ENCODE measurements at regions not wholly inside any gene's neighbourhood (a gene's known extent, or its start where the extent isn't known, plus 50 kb on each side); places are given as distances from the start of the nearest gene placed in this dataset.

DNA sequence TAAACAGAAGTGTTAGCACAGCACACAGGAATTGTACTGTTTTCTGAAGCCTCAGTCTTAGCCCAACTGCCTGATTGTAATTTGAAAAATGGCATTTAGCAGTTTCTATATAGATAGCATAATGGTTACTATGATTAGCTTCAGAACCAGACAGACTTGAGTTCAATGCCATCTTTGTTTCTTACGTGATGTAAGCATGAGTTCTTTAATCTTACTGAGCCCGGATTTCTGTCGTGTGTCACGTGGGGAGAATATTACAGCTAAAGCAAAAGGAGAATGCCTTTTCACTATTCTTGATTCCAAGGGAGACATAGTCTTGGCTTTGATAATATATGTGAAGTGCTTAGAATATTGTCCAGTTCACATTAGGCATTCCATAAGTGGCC lies 407.3 kb downstream of the STIM2 start:
- no peak for DNase-seq (ENCODE audit: low spot score)

GRCh38 chr4:27270435-27270834 lies 409.8 kb downstream of the STIM2 start:
- no peak for DNase-seq (ENCODE audit: low spot score)

- DNase-seq (ENCODE audit: low spot score): no peak
Observed at GRCh38 chr4:27271555-27271954, 410.9 kb downstream of the STIM2 start.

- no peak for DNase-seq (ENCODE audit: low spot score)
Observed at GRCh38 chr4:27272217-27272616, 411.6 kb downstream of the STIM2 start.

DNA sequence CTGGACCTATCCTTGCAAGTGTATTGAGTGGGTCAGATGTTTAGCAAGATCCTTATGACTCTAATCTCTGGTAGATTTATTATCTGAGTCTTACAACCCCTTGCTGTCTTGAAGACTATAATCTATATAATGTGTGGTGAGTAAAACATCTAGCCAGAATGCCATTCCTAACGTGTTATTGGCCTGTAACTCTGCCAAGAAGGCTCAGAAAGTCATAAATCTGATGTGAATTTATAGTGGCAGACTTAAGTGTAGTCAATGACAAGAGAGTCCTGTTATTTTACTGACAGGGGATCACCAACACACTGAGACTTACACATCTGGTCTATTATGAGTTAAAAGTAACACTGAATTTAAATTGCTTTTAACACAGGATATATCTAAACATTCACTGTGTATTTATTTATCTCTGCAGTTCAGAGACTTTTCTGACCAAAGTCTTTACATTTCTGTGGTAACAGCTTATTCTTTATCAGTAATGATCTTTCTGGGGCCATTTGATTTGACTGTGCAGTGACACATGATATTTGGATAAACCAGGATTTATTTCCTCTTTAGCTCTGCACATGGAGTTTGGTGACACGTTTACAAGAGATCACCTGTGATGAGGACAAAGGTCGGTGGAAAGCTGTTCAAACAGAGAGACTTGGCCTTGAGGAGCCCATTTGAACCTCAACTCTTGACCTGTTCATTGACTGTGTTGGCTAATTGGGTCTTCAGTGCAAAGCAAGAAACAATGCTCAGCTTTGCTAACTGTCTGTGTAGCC lies 415.8 kb downstream of the STIM2 start:
- no peak for DNase-seq (ENCODE audit: low spot score)

DNA sequence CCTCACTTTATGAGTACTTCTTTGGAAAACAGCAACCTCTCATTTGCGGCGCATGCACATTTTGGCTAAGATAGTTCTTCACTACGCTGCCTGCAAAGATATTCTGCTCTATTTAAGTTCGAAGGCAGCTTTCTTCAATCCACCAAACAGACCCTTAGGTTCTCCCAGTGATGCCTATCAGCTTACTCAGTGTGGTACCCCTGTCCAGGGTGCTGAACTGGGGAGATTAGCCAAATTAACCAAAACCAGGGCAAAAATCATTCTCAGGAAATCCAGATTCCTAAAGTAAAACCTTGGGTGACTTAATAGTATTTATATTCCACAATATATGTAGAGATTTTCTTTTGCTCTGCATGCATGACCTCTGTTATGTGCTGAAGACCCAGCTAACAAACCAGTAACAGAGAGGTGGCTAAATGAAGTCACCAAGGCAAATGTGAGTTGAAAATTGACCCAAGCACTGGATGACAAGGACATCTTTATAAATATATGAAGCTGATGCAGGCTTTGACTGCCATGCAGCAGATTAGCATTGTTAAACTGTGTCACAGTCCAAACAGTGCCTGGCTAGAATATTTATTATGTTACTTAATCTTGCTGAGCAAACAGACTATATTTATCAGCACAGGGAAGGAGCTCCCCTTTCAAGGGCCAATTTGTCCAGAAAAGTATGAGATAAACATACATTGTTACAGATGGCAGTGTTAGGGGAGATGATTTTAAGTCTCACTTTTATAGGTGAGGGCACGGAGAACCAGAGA lies 418.2 kb downstream of the STIM2 start:
- no peak for DNase-seq (ENCODE audit: low spot score)

- DNase-seq (ENCODE audit: low spot score): no peak
Observed at GRCh38 chr4:27288496-27288895, 427.9 kb downstream of the STIM2 start.

- DNase-seq (ENCODE audit: low spot score): no peak
Observed at GRCh38 chr4:27289704-27290103, 429.1 kb downstream of the STIM2 start.

DNA sequence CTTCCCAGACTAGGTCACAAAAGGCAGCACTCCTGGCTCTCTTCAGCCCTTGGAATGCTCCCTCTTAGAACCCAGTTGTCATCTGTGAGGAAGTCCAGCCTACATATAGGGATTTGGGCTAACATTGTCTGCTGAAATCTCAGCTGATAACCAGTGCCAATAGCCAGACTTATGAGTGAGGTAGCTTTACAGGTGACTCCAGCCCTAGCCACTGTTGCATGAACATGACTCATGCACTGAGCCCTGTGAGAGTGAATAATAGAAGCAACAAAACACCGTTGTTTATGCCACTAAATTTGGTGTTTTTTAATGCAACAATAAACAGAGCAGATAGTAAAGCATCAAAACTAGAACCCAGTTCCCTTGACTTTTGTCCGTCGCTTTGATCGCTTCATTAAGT lies 433.2 kb downstream of the STIM2 start:
- no peak for DNase-seq (ENCODE audit: low spot score)

DNA sequence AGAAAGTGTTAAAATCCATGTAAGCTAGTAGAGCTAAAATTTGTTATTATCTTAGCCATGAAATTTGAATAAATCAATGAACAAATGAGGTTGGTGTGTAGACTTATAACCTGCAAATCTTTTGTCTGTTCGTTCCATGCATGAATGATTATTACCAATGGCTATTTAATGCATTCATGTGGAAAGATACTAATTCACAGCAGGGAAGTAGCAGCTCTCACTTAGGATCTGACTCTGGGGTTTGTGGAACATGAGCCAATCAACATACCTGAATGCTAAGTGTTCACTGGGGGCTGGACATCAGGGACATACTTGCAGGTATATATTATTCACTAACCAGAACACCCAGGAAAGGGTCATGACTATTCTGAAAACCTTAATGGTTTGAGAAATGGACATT lies 444.1 kb downstream of the STIM2 start:
- no peak for DNase-seq (ENCODE audit: low spot score)

GRCh38 chr4:27305246-27305645 lies 444.6 kb downstream of the STIM2 start:
- DNase-seq (ENCODE audit: low spot score): no peak

GRCh38 chr4:27308379-27308778 lies 447.7 kb downstream of the STIM2 start:
- DNase-seq (ENCODE audit: low spot score): no peak

DNA sequence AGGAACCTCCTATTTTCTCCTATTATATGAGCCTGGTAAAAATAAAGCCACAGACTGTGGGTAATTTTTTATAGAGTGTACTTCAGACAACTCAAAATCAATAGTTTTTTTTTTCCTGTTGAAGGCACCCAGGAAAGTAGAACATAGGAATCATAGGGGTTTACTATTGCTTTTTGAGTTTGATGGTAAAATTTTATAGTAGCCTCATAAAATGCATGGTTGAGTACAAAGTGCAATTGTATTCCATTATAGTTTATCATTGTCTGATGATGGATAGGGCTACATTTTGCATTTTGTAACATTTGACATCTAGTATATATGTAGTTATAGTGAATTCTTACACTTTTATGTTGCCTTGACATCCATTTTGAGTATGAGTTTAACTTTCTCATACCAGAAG lies 455.0 kb downstream of the STIM2 start:
- DNase-seq (ENCODE audit: low spot score): no peak

- DNase-seq (ENCODE audit: low spot score): no peak
Observed at GRCh38 chr4:27316176-27316575, 455.5 kb downstream of the STIM2 start.

DNA sequence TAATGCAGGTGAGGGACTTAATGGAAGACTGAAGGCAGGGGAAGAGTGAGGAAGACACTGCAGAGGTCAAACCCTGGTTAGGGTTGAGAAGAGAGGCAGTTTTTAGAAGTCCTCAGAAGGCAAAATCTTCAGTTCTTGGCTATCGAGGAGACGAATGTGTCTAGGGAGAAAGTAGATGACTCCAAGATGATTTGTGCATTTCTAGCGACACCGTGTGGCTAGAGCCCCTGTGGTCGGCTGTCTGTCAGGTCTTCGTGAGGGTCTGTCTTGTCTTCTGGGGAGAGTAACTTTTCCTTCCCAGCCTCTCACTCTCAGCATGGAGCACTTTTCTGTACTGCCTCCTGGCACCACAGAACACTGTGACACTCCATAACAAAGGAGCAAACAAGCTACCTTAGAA lies 458.1 kb downstream of the STIM2 start:
- peak; percentile 34 for DNase-seq (ENCODE audit: low spot score)

- no peak for DNase-seq (ENCODE audit: low spot score)
Observed at GRCh38 chr4:27326991-27327390, 466.4 kb downstream of the STIM2 start.

DNA sequence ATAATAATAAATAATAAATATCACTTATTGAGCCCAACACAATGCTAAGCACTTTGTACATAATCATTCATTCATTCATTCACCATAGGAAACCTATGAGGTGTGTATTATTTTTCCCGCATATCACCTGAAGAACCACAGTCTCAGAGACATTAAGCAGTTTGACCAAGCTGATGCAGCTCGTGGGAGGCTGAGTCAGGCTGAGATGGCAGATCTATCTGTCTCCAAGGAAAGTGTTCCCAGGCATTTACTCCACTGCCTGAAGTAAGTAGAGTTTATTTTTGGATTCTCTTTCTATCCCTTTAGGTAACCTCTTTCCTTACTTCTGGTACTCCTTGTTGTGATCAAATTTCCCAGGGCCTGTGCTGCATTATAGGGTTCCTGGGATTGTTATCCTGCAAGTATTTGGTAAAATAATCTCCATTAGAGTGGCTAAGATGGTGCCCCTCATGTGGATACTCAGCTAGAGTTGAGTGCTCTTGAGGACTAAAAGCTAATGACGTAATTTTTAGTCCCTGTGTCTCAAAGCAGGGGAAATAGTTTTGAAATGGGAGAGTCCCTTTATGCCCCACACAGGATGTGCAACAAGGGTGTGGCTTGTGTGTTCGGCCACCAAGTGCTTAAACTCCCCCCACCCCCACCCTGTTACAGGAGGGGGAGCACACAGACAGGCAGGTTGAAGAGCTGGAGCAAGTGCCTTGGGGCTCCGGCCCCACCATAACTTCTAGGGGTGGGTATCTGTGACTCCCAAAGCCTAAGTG lies 467.0 kb downstream of the STIM2 start:
- DNase-seq (ENCODE audit: low spot score): no peak

DNA sequence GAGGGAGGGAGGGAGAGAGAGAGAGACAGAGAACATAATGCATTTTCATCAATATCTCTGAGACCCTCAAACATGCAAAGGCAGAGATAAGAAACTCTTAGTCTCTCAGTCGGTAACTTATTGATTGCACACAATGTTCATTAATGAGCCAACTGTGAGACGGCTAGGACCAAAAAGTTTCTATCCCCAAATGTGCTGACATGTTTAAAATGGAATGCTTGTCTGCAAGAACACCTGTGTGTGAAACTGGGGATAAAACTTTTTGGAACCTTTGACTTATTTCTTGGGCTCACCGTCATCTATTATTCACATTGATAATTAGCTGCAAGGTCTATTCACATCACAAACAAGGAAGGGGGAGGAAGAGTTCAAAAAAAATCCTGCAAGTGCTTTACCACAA lies 477.9 kb downstream of the STIM2 start:
- no peak for DNase-seq (ENCODE audit: low spot score)

DNA sequence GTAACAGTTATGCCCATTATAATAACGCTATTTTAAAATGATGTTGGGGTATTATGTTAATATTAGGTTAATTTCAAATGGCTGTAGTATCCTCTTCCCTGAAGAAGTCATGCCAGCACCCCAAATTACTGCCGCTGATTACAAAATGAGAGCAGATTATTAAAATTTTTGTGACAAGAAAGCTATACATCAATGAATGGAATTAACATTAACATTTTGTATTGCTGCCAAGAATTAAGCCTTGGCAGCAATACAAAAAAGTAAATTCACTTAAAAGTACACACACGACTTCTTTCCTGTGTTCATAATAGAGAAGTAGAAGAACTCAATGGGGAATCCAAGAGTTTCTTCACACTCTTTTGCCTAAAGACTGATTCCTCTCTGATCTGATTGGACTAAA lies 482.8 kb downstream of the STIM2 start:
- no peak for DNase-seq (ENCODE audit: low spot score)

DNA sequence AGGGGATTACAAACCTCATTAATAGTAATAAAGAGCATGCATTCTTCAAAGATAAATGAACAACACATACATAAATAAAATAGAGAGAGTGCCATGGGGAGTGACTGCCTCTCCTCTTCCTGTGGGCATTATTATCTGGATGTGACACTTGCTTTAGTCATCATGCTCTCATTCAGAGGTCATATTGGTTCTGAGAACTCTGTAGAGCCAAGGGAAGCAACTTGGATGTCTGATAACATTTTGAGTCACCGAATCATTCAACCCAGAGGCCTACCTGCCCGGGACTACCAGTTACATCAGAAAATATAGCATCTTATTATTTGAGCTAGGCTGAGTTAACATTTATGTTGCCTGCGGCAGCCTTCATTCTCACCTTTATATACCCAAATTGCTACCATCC lies 489.5 kb downstream of the STIM2 start:
- DNase-seq (ENCODE audit: low spot score): no peak

DNA sequence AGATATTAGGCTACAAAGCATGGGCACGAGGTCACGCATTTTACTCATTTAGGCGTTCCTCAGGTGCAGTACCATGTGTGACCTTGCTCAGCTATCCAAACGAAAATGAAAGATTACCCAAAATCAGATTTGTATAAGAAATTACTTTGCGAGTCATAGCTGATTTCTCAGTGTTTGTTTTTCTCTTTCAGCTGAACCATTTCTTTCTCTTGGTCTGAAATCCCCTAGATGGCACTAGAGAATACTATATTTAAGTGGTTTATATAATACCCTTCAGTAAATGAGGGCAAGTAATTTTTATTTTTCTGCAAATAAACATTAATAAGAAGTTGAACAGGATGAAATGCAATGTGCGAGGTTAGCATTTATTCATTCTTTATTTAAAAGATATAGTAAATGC lies 496.6 kb downstream of the STIM2 start:
- DNase-seq (ENCODE audit: low spot score): peak; percentile 8

GRCh38 chr4:27358269-27358668 lies 497.6 kb downstream of the STIM2 start:
- no peak for DNase-seq (ENCODE audit: low spot score)

GRCh38 chr4:27360131-27360530 lies 499.5 kb downstream of the STIM2 start:
- no peak for DNase-seq (ENCODE audit: low spot score)
